Kidney (tissue), 13 donors: ENCODE measurements at regions not wholly inside any gene's neighbourhood (a gene's known extent, or its start where the extent isn't known, plus 50 kb on each side); places are given as distances from the start of the nearest gene placed in this dataset.
"Not testable (repeated sequence)": the region's sequence is repeated elsewhere in the genome, so short reads cannot be mapped to it uniquely, and the experiment has no call there.

Experiments used
- DNase-seq, 5 donors: peaks; one replicate each; pipeline ENCODE4 v3.0.0-alpha.2; 2013 to 2020
- FAIRE-seq: peaks from 2 replicates; lab custom pipeline; 2012; peaks lifted over from hg19 to GRCh38; lab: Jason Lieb, UNC
- H3K27ac ChIP-seq, 2 donors: one replicate each; pipeline ENCODE4 v1.7.0; 2013; ENCODE audit warnings: low read depth in 2 of 2, low read length in 2 of 2, inconsistent platforms in 1 of 2
- H3K27me3 ChIP-seq: one replicate; pipeline ENCODE4 v1.7.1; 2013; ENCODE audit warnings: low read length, inconsistent platforms; ENCODE audit not compliant: control insufficient read depth, insufficient read depth
- H3K36me3 ChIP-seq, 3 donors: one replicate each; pipeline versions ENCODE4 v1.7.0 to v1.7.1; 2013; ENCODE audit warnings: low read length in 3 of 3, control low read depth in 1 of 3, inconsistent platforms in 1 of 3; ENCODE audit not compliant: insufficient read depth in 3 of 3, control insufficient read depth in 2 of 3
- H3K4me1 ChIP-seq, 3 donors: one replicate each; pipeline versions ENCODE4 v1.7.0 to v1.7.1; 2013; ENCODE audit warnings: low read length in 3 of 3, inconsistent platforms in 1 of 3, low read depth in 1 of 3; ENCODE audit not compliant: control insufficient read depth in 2 of 3, insufficient read depth in 2 of 3
- H3K4me3 ChIP-seq, 3 donors: one replicate each; pipeline versions ENCODE4 v1.7.0 to v1.8.1; 2013; ENCODE audit warnings: low read length in 3 of 3, control low read depth in 1 of 3, inconsistent platforms in 1 of 3
- H3K9ac ChIP-seq, 3 donors: one replicate each; pipeline versions ENCODE4 v1.7.0 to v1.7.1; 2013; ENCODE audit warnings: low read length in 3 of 3, control low read depth in 1 of 3, inconsistent platforms in 1 of 3
- H3K9me3 ChIP-seq, 3 donors: one replicate each; pipeline versions ENCODE4 v1.7.0 to v1.7.1; 2013; ENCODE audit warnings: low read length in 3 of 3, control low read depth in 1 of 3, inconsistent platforms in 1 of 3; ENCODE audit not compliant: control insufficient read depth in 2 of 3, insufficient read depth in 1 of 3
- intact Hi-C: fragments of 100-400 bp; cut with DNase I; formaldehyde crosslinking; loops from one replicate; pipeline ENCODE4 v1.11.1; 2022
- TF ChIP-seq, protein P1 (sequence below): IDR thresholded peaks from 3 replicates; pipeline ENCODE4 v1.5.1; 2012; ENCODE audit warnings: mild to moderate bottlenecking, moderate library complexity, borderline replicate concordance; ENCODE audit not compliant: insufficient read depth; ENCODE audit errors: extremely low read depth
- donor health status: control.
- donor health status: control.
- donor health status: control.
- donor health status: control.
- donor health status: control.
- donor health status: DM: yes; HTN: yes; CAD: no.
- donor health status: Normal renal cell carcinoma (clear cell type).

- Histone ChIP-seq H3K27me3 (no peaks in the 10 kb centered on the region), H3K27ac (no peak overlapping the region), H3K9ac (no peak overlapping the region), H3K4me3 (no peak overlapping the region), H3K9me3 (no peaks in the 10 kb centered on the region), H3K36me3 (no peaks in the 10 kb centered on the region), H3K4me1 (no peaks in the 10 kb centered on the region)
- TF ChIP-seq, protein P1, sequence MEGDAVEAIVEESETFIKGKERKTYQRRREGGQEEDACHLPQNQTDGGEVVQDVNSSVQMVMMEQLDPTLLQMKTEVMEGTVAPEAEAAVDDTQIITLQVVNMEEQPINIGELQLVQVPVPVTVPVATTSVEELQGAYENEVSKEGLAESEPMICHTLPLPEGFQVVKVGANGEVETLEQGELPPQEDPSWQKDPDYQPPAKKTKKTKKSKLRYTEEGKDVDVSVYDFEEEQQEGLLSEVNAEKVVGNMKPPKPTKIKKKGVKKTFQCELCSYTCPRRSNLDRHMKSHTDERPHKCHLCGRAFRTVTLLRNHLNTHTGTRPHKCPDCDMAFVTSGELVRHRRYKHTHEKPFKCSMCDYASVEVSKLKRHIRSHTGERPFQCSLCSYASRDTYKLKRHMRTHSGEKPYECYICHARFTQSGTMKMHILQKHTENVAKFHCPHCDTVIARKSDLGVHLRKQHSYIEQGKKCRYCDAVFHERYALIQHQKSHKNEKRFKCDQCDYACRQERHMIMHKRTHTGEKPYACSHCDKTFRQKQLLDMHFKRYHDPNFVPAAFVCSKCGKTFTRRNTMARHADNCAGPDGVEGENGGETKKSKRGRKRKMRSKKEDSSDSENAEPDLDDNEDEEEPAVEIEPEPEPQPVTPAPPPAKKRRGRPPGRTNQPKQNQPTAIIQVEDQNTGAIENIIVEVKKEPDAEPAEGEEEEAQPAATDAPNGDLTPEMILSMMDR = no peak
- FAIRE-seq = no peak
- intact Hi-C loops = no loop called here
- peak in 1 of 5 donors; percentile 0 for DNase-seq
These were observed 367.3 kb upstream of the CASK start for GRCh38 chrX:42290608-42291007.

GRCh38 chrX:42289492-42290385, 366.4 kb upstream of the CASK start:
- no peaks in the 10 kb centered on the region for H3K27me3 ChIP-seq
- H3K9ac ChIP-seq = no peak overlapping the region
- intact Hi-C loops = no loop called here
- H3K4me3 ChIP-seq = no peak overlapping the region
- TF ChIP-seq, protein P1 = no peak
- no peaks in the 10 kb centered on the region for H3K36me3 ChIP-seq
- H3K27ac ChIP-seq = no peak overlapping the region
- peak; percentile 69 for FAIRE-seq
- H3K9me3 ChIP-seq = no peaks in the 10 kb centered on the region
- H3K4me1 ChIP-seq = no peaks in the 10 kb centered on the region
- no peak for DNase-seq

GRCh38 chrX:42285681-42286080, 362.3 kb upstream of the CASK start:
- peak in 1 of 5 donors; percentile 52 for DNase-seq
- H3K4me3 ChIP-seq, H3K27me3 ChIP-seq, FAIRE-seq, H3K36me3 ChIP-seq, H3K9me3 ChIP-seq, intact Hi-C loops, H3K9ac ChIP-seq, H3K27ac ChIP-seq, H3K4me1 ChIP-seq: not testable (repeated sequence)

GRCh38 chrX:42276982-42277690, 353.8 kb upstream of the CASK start:
- H3K4me1 ChIP-seq = no peaks in the 10 kb centered on the region
- no peak overlapping the region for H3K9ac ChIP-seq
- H3K27me3 ChIP-seq = no peaks in the 10 kb centered on the region
- no peaks in the 10 kb centered on the region for H3K9me3 ChIP-seq
- intact Hi-C loops = no loop called here
- FAIRE-seq (no peak), DNase-seq (peak in 2 of 5 donors; percentile 0)
- H3K36me3 ChIP-seq = no peaks in the 10 kb centered on the region
- TF ChIP-seq, protein P1 = no peak
- no peak overlapping the region for H3K27ac ChIP-seq
- H3K4me3 ChIP-seq = no peak overlapping the region
